Body of pancreas (tissue), 4 donors: ENCODE measurements at regions not wholly inside any gene's neighbourhood (a gene's known extent, or its start where the extent isn't known, plus 50 kb on each side); places are given as distances from the start of the nearest gene placed in this dataset.

Experiments used
- CTCF ChIP-seq, 7 experiments: fragments of 450-650 bp in 4 of 7; fragments of 200-600 bp in 3 of 7; sonication (generic) in 3 of 7; IDR thresholded peaks; one replicate each; pipeline ENCODE4 v1.5.1; 2016 to 2019; ENCODE audit warnings: antibody characterized with exemption in 7 of 7
- POLR2A ChIP-seq, 3 donors: fragments of 450-650 bp; IDR thresholded peaks; one replicate each; pipeline ENCODE4 v1.6.1; 2016; ENCODE audit warnings: antibody characterized with exemption in 3 of 3, mild to moderate bottlenecking in 2 of 3

DNA sequence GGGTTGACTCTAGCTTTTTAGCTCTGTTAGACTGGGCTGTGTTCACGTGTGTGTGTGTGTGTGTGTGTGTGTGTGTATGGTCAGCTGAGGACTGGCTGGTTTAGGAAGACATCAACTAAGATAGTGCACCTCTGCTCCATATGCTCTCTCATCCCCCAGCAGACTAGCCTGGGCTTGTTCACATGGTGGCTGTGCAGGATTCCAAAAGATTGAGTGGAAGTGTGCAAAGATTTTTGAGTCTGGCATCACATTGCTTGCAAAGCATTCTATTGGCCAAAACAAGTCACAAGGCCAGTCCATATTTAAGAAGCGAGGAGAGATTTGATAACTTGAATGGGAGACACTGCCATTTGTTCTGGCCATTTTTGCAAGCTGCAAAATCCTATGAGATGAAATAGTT lies 79.7 kb upstream of the C11orf87 start:
- TF ChIP-seq CTCF (IDR thresholded peaks at IDR 0.05): no peak
- TF ChIP-seq POLR2A (IDR thresholded peaks at IDR 0.05): no peak
